Stimulated activated naive CD4-positive, alpha-beta T cell treated with Interleukin-2 at 50 U/mL for 16 hours (primary cell): ENCODE measurements at regions not wholly inside any gene's neighbourhood (a gene's known extent, or its start where the extent isn't known, plus 50 kb on each side); places are given as distances from the start of the nearest gene placed in this dataset.

ENCODE experiments used
- DNase-seq: peaks from one replicate; lab custom pipeline; 2025; lab: John Stamatoyannopoulos, UW

GRCh38 chr9:85260275-85260845 is 481.4 kb downstream of the AGTPBP1 start:
- DNase-seq, result no peak

- DNase-seq, result no peak
These were observed 482.9 kb downstream of the AGTPBP1 start for GRCh38 chr9:85258823-85259370.

GRCh38 chr9:85258236-85258635 is 483.5 kb downstream of the AGTPBP1 start:
- no peak for DNase-seq

- DNase-seq, result no peak
These were observed 492.5 kb downstream of the AGTPBP1 start for GRCh38 chr9:85249313-85249621.

- no peak for DNase-seq
These were observed 493.0 kb downstream of the AGTPBP1 start for GRCh38 chr9:85248514-85249312.

- DNase-seq, result no peak
These were observed 495.2 kb downstream of the AGTPBP1 start for GRCh38 chr9:85246541-85246940.

GRCh38 chr9:85244856-85245255 is 496.9 kb downstream of the AGTPBP1 start:
- no peak for DNase-seq

GRCh38 chr9:85243977-85244376 is 497.8 kb downstream of the AGTPBP1 start:
- DNase-seq, result no peak

- DNase-seq, result no peak
These were observed 504.3 kb downstream of the AGTPBP1 start for GRCh38 chr9:85237478-85237877.

GRCh38 chr9:85230081-85230480 is 511.7 kb downstream of the AGTPBP1 start:
- DNase-seq, result no peak

- DNase-seq, result no peak
These were observed 513.5 kb downstream of the AGTPBP1 start for GRCh38 chr9:85228111-85228855.

- DNase-seq, result no peak
These were observed 516.6 kb downstream of the AGTPBP1 start for GRCh38 chr9:85225180-85225579.

GRCh38 chr9:85224729-85225128 is 517.0 kb downstream of the AGTPBP1 start:
- DNase-seq, result no peak

- no peak for DNase-seq
These were observed 517.5 kb downstream of the AGTPBP1 start for GRCh38 chr9:85224301-85224700.

- no peak for DNase-seq
These were observed 518.1 kb downstream of the AGTPBP1 start for GRCh38 chr9:85223506-85224125.

- DNase-seq, result no peak
These were observed 525.2 kb downstream of the AGTPBP1 start for GRCh38 chr9:85216601-85217000.

GRCh38 chr9:85215961-85216360 is 525.8 kb downstream of the AGTPBP1 start:
- DNase-seq, result no peak

GRCh38 chr9:85215416-85215815 is 526.3 kb downstream of the AGTPBP1 start:
- DNase-seq, result no peak

- no peak for DNase-seq
These were observed 527.8 kb downstream of the AGTPBP1 start for GRCh38 chr9:85213650-85214607.

GRCh38 chr9:85212887-85213286 is 528.9 kb downstream of the AGTPBP1 start:
- no peak for DNase-seq

- DNase-seq, result no peak
These were observed 529.5 kb downstream of the AGTPBP1 start for GRCh38 chr9:85212209-85212608.
